ENCODE measurements at regions not wholly inside any gene's neighbourhood (a gene's known extent, or its start where the extent isn't known, plus 50 kb on each side); places are given as distances from the start of the nearest gene placed in this dataset.

DNA sequence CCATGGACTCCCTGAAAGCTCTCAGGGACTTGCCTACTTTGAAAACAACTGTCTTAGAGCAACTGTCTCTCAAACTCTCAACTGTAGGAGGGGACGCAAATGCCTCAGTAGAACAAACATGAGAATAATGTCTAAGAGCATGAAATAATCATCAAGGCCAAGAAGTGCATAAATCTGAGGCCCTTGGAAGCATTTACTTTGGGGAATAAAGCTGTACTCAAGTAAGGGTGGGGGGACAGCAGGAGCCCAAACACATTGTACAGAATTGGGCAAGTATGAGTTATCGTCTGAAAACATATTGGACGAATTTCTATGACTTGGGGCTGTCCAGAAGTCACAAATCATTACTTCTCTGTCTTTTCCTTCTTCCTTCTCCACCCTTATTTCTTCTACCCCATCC is 96.3 kb upstream of the HMHB1 start:
- Histone ChIP-seq H3K9me3 (ENCODE audit: control insufficient read depth, insufficient read depth, low read length) (no peaks in the 10 kb centered on the region), H3K4me1 (ENCODE audit: control insufficient read depth, low read length) (peaks cover 13% of the 10 kb centered on the region), H3K79me2 (ENCODE audit: control insufficient read depth, low read length) (no peaks in the 10 kb centered on the region), H3K27ac (ENCODE audit: low read depth, low read length) (no peak overlapping the region), H4K20me1 (ENCODE audit: control insufficient read depth, insufficient read depth, low read depth, low read length) (no peaks in the 10 kb centered on the region), H3K4me3 (ENCODE audit: low read length) (no peak overlapping the region), H3K27me3 (ENCODE audit: control insufficient read depth, low read length) (no peaks in the 10 kb centered on the region), H3K4me2 (ENCODE audit: low read length) (no peak overlapping the region), H3K36me3 (ENCODE audit: control insufficient read depth, low read length) (no peaks in the 10 kb centered on the region), H3F3A (ENCODE audit: control insufficient read depth, insufficient read depth) (no peaks in the 10 kb centered on the region), H3K9me2 (replicated peaks; ENCODE audit: control insufficient read depth, low read length) (no peaks in the 10 kb centered on the region)
- TF ChIP-seq, protein P1, sequence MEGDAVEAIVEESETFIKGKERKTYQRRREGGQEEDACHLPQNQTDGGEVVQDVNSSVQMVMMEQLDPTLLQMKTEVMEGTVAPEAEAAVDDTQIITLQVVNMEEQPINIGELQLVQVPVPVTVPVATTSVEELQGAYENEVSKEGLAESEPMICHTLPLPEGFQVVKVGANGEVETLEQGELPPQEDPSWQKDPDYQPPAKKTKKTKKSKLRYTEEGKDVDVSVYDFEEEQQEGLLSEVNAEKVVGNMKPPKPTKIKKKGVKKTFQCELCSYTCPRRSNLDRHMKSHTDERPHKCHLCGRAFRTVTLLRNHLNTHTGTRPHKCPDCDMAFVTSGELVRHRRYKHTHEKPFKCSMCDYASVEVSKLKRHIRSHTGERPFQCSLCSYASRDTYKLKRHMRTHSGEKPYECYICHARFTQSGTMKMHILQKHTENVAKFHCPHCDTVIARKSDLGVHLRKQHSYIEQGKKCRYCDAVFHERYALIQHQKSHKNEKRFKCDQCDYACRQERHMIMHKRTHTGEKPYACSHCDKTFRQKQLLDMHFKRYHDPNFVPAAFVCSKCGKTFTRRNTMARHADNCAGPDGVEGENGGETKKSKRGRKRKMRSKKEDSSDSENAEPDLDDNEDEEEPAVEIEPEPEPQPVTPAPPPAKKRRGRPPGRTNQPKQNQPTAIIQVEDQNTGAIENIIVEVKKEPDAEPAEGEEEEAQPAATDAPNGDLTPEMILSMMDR (IDR thresholded peaks at IDR 0.05; ENCODE audit: low read depth, low read length, poor library complexity, severe bottlenecking) = no peak
- no peak for TF ChIP-seq EZH2phosphoT487 (IDR thresholded peaks at IDR 0.05; ENCODE audit: borderline replicate concordance, low read length)

DNA sequence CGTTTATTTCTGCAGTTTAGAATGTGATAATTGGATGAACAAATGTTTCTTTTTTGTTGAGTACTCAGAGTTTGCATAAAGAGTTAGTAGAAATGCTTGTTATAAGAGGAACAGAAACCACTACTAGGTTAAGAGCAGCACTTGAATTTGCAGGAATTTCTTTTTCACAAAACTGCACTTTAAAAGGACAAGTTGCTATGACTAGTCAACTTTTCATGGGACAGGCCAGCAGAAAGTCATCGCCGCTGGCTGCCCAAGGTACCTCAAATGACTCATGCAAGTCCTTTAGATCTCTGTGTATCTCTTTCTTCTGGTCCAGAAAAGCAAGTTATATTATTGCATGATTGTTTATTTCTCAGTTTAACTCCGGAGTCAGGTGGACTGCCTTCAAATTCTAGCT is 97.3 kb upstream of the HMHB1 start:
- Histone ChIP-seq H3K27ac (ENCODE audit: low read depth, low read length) (no peak overlapping the region), H3K4me3 (ENCODE audit: low read length) (no peak overlapping the region)

DNA sequence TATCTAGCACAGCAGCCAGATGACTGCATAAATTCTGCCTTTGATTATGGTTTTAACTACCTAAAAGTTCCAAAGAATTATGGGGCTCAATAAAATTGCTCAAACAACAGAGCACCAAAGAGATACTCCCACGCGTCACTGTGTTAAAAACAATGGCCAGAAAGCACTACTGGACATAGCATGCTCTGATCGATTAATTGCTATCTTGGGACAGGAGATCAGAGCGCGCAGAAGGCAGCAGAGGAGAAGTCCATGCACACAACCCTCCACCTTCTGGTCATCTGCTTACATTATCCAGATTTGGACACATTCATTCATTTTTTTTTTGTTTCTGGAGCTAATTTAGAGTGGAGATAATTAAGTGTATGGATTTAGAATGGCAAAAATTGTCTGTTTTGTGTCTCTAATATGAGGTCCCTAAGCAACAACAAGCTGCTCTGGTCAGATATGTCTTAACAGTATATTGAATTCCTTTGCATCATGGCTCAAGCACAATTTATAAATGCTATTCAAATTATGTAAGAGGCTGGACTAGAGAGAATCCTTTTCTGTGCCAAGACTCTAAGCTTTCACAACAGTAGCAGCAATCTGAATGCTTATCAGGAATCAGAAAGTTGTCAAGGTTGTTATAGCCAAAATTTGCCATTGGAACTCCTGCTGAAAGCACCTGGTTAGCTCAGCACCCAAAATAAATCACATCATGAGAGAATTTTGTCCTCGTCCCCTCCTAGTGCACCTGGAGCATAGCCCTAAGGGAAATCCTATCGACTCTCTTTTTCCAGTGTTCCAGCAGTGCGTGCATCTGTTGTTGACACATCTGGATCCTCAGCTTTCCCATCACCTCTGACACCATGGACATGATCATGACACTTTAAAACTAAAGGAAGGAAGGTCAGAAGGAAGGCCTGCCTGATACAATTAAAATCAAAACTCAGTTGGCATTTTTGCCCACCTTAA is 98.6 kb upstream of the HMHB1 start:
- Histone ChIP-seq H3K9me2 (replicated peaks; ENCODE audit: control insufficient read depth, low read length) (no peaks in the 10 kb centered on the region), H3K9me3 (ENCODE audit: control insufficient read depth, insufficient read depth, low read length) (no peaks in the 10 kb centered on the region), H3K4me3 (ENCODE audit: low read length) (no peak overlapping the region), H3K27ac (ENCODE audit: low read depth, low read length) (no peak overlapping the region), H3K79me2 (ENCODE audit: control insufficient read depth, low read length) (no peaks in the 10 kb centered on the region), H4K20me1 (ENCODE audit: control insufficient read depth, insufficient read depth, low read depth, low read length) (no peaks in the 10 kb centered on the region), H3K4me2 (ENCODE audit: low read length) (no peak overlapping the region), H3K27me3 (ENCODE audit: control insufficient read depth, low read length) (no peaks in the 10 kb centered on the region), H3F3A (ENCODE audit: control insufficient read depth, insufficient read depth) (no peaks in the 10 kb centered on the region), H3K4me1 (ENCODE audit: control insufficient read depth, low read length) (peaks cover 13% of the 10 kb centered on the region), H3K36me3 (ENCODE audit: control insufficient read depth, low read length) (no peaks in the 10 kb centered on the region)
- TF ChIP-seq, protein P1 (IDR thresholded peaks at IDR 0.05; ENCODE audit: low read depth, low read length, poor library complexity, severe bottlenecking) = no peak
- no peak for TF ChIP-seq EZH2phosphoT487 (IDR thresholded peaks at IDR 0.05; ENCODE audit: borderline replicate concordance, low read length)

More for the DNA sequence above, 97.3 kb upstream of the HMHB1 start:
- no peaks in the 10 kb centered on the region for H3K27me3 ChIP-seq (ENCODE audit: control insufficient read depth, low read length)
- peak overlapping the region; percentile 53 for H3K4me2 ChIP-seq (ENCODE audit: low read length)
- H4K20me1 ChIP-seq (ENCODE audit: control insufficient read depth, insufficient read depth, low read depth, low read length) = no peaks in the 10 kb centered on the region
- H3K4me1 ChIP-seq (ENCODE audit: control insufficient read depth, low read length) = peaks cover 13% of the 10 kb centered on the region
- H3K79me2 ChIP-seq (ENCODE audit: control insufficient read depth, low read length) = no peaks in the 10 kb centered on the region
- no peaks in the 10 kb centered on the region for H3K9me2 ChIP-seq (replicated peaks; ENCODE audit: control insufficient read depth, low read length)
- no peaks in the 10 kb centered on the region for H3K36me3 ChIP-seq (ENCODE audit: control insufficient read depth, low read length)
- no peaks in the 10 kb centered on the region for H3F3A ChIP-seq (ENCODE audit: control insufficient read depth, insufficient read depth)
- TF ChIP-seq EZH2phosphoT487 (IDR thresholded peaks at IDR 0.05; ENCODE audit: borderline replicate concordance, low read length) = no peak
- TF ChIP-seq, protein P1 (IDR thresholded peaks at IDR 0.05; ENCODE audit: low read depth, low read length, poor library complexity, severe bottlenecking) = no peak
- no peaks in the 10 kb centered on the region for H3K9me3 ChIP-seq (ENCODE audit: control insufficient read depth, insufficient read depth, low read length)

All from DOHH2 (cell line).